Subcutaneous abdominal adipose tissue (tissue), 5 donors: ENCODE measurements at regions not wholly inside any gene's neighbourhood (a gene's known extent, or its start where the extent isn't known, plus 50 kb on each side); places are given as distances from the start of the nearest gene placed in this dataset.

Experiments
- H3K27ac ChIP-seq: one replicate; pipeline ENCODE4 v1.7.0; 2013; ENCODE audit warnings: low read depth, mild to moderate bottlenecking, inconsistent platforms, low read length, moderate library complexity
- H3K27me3 ChIP-seq, 5 donors: one replicate each; pipeline ENCODE4 v1.7.0; 2013; ENCODE audit warnings: low read length in 5 of 5, inconsistent platforms in 1 of 5; ENCODE audit not compliant: control insufficient read depth in 5 of 5, insufficient read depth in 4 of 5
- H3K36me3 ChIP-seq, 5 donors: one replicate each; pipeline ENCODE4 v1.7.0; 2013; ENCODE audit warnings: low read length in 5 of 5; ENCODE audit not compliant: control insufficient read depth in 5 of 5, insufficient read depth in 5 of 5
- H3K4me1 ChIP-seq, 5 donors: one replicate each; pipeline ENCODE4 v1.7.0; 2013; ENCODE audit warnings: low read length in 5 of 5, mild to moderate bottlenecking in 3 of 5, moderate library complexity in 1 of 5; ENCODE audit not compliant: control insufficient read depth in 5 of 5, insufficient read depth in 5 of 5
- H3K4me3 ChIP-seq, 5 donors: one replicate each; pipeline ENCODE4 v1.7.0; 2013; ENCODE audit warnings: low read length in 5 of 5, low read depth in 1 of 5
- H3K9ac ChIP-seq, 5 donors: one replicate each; pipeline ENCODE4 v1.7.0; 2013; ENCODE audit warnings: low read length in 5 of 5, mild to moderate bottlenecking in 4 of 5, moderate library complexity in 3 of 5
- H3K9me3 ChIP-seq, 5 donors: one replicate each; pipeline ENCODE4 v1.7.0; 2013; ENCODE audit warnings: low read length in 5 of 5; ENCODE audit not compliant: control insufficient read depth in 5 of 5
- donor health status: healthy.
- donor health status: healthy.
- donor health status: healthy.
- donor health status: healthy.
- donor health status: healthy.

DNA sequence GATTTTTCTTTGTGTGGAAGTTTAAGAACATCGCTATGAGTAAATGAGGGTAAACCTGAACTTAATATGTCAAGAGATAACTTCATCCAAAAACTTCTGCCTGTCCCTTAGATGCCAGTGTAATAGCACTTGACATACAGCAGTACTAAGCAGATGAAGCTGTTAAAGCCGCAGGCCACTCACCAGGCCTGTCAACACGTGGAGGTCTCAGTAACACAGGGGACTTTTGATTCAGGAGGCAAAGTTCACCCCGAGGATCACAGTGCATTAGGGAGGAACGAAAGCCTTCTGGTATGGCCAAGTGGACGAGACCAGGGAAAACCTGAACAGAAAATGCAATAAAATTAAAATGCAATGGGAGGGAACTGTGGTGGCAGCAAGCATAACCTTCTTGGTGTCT, 235.7 kb downstream of the CHD9NB start:
- Histone ChIP-seq H3K27me3 (no peaks in the 10 kb centered on the region), H3K27ac (no peak overlapping the region), H3K36me3 (no peaks in the 10 kb centered on the region)

GRCh38 chr16:52812678-52813556, 239.8 kb downstream of the CHD9NB start:
- H3K27ac ChIP-seq = peak overlapping the region; percentile 53
- H3K27me3 ChIP-seq = no peaks in the 10 kb centered on the region
- peaks cover 0 to 20% (median 9%) of the 10 kb centered on the region in 5 donors for H3K4me1 ChIP-seq
- H3K9me3 ChIP-seq = peaks cover 0 to 2% (median 0%) of the 10 kb centered on the region in 5 donors
- peak overlapping the region in 1 of 5 donors; percentile 2 for H3K4me3 ChIP-seq
- no peaks in the 10 kb centered on the region for H3K36me3 ChIP-seq
- no peak overlapping the region for H3K9ac ChIP-seq

More for the DNA sequence above, 235.7 kb downstream of the CHD9NB start:
- no peak overlapping the region for H3K9ac ChIP-seq
- peaks cover 0 to 16% (median 9%) of the 10 kb centered on the region in 5 donors for H3K4me1 ChIP-seq
- H3K9me3 ChIP-seq = no peaks in the 10 kb centered on the region
- H3K4me3 ChIP-seq = no peak overlapping the region

DNA sequence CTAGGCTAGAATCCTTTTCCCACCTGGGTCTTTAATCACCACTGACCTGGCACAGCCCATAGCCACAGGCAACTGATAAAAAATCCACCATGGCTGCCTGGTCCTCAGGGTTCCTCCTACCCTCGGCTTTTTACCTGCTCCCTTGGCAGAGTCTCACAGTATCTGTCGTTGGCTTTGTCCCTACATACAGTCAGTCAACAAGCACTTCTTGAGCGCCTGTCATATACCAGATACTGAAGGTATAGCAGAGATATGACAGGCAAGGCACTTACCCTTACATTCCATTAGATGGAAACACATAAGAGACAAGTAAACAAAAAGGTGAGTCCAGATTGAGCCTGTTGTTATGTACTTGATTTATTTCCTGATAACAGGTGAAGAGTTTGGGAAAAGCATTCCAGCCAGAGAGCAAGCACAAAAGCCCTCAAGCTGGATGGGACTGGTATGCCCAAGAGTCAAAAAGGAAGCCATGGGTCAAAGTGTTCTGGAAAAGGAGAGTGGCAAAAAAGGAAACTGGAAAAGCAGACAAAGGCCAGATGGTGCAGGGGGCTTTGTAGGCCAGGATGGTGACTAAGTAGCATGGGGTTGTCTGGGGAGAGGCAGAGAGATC, 247.0 kb downstream of the CHD9NB start:
- Histone ChIP-seq H3K27me3 (no peaks in the 10 kb centered on the region), H3K4me1 (no peaks in the 10 kb centered on the region), H3K9me3 (peaks cover 0 to 5% (median 0%) of the 10 kb centered on the region in 5 donors), H3K27ac (no peak overlapping the region), H3K4me3 (no peak overlapping the region), H3K36me3 (no peaks in the 10 kb centered on the region), H3K9ac (no peak overlapping the region)

GRCh38 chr16:52800432-52800831, 252.3 kb downstream of the CHD9NB start:
- H3K36me3 ChIP-seq = no peaks in the 10 kb centered on the region
- H3K9me3 ChIP-seq = no peaks in the 10 kb centered on the region
- no peak overlapping the region for H3K9ac ChIP-seq
- H3K4me1 ChIP-seq = no peaks in the 10 kb centered on the region
- no peak overlapping the region for H3K27ac ChIP-seq
- H3K4me3 ChIP-seq = no peak overlapping the region
- no peaks in the 10 kb centered on the region for H3K27me3 ChIP-seq

- Histone ChIP-seq H3K4me1 (no peaks in the 10 kb centered on the region), H3K9me3 (no peaks in the 10 kb centered on the region), H3K9ac (no peak overlapping the region), H3K36me3 (no peaks in the 10 kb centered on the region), H3K27me3 (no peaks in the 10 kb centered on the region), H3K27ac (no peak overlapping the region), H3K4me3 (no peak overlapping the region)
Observed at GRCh38 chr16:52799149-52799548, 252.2 kb upstream of the TOX3 start.

GRCh38 chr16:52787709-52788108, 240.8 kb upstream of the TOX3 start:
- no peak overlapping the region for H3K27ac ChIP-seq
- H3K27me3 ChIP-seq = no peaks in the 10 kb centered on the region
- no peaks in the 10 kb centered on the region for H3K9me3 ChIP-seq
- no peak overlapping the region for H3K4me3 ChIP-seq
- H3K4me1 ChIP-seq = no peaks in the 10 kb centered on the region
- no peaks in the 10 kb centered on the region for H3K36me3 ChIP-seq
- H3K9ac ChIP-seq = no peak overlapping the region

- no peaks in the 10 kb centered on the region for H3K9me3 ChIP-seq
- H3K27ac ChIP-seq = no peak overlapping the region
- peaks cover 0 to 2% (median 0%) of the 10 kb centered on the region in 5 donors for H3K27me3 ChIP-seq
- no peaks in the 10 kb centered on the region for H3K36me3 ChIP-seq
- no peak overlapping the region for H3K4me3 ChIP-seq
- H3K4me1 ChIP-seq = no peaks in the 10 kb centered on the region
- no peak overlapping the region for H3K9ac ChIP-seq
Observed at GRCh38 chr16:52786091-52786490, 239.1 kb upstream of the TOX3 start.

DNA sequence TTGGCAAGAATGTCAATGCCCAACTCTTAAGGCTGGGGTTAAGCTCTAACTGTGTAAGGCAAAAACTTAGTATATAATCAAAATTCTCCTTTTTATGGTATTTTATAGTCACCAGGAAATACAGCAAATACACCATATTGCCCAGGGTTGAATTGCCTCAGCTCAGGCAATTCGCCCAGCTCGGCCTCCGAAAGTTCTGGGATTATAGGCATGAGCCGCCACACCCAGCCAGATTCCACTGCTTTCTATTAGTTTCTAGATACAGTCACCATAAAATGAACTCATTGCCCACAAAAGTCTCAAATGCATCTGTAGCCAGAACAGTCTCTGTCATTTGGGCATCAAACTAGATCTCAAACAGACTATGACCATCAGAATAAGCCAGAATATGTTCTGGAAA, 238.7 kb upstream of the TOX3 start:
- no peaks in the 10 kb centered on the region for H3K36me3 ChIP-seq
- H3K27ac ChIP-seq = no peak overlapping the region
- H3K4me3 ChIP-seq = no peak overlapping the region
- H3K4me1 ChIP-seq = no peaks in the 10 kb centered on the region
- no peak overlapping the region for H3K9ac ChIP-seq
- peaks cover 0 to 2% (median 0%) of the 10 kb centered on the region in 5 donors for H3K27me3 ChIP-seq
- H3K9me3 ChIP-seq = no peaks in the 10 kb centered on the region

GRCh38 chr16:52783616-52784015, 236.7 kb upstream of the TOX3 start:
- Histone ChIP-seq H3K27ac (no peak overlapping the region), H3K9me3 (no peaks in the 10 kb centered on the region), H3K4me1 (no peaks in the 10 kb centered on the region), H3K36me3 (no peaks in the 10 kb centered on the region), H3K27me3 (peaks cover 0 to 2% (median 0%) of the 10 kb centered on the region in 5 donors), H3K4me3 (no peak overlapping the region), H3K9ac (no peak overlapping the region)

- peaks cover 0 to 2% (median 0%) of the 10 kb centered on the region in 5 donors for H3K27me3 ChIP-seq
- H3K9me3 ChIP-seq = no peaks in the 10 kb centered on the region
- no peak overlapping the region for H3K9ac ChIP-seq
- no peak overlapping the region for H3K4me3 ChIP-seq
- no peaks in the 10 kb centered on the region for H3K36me3 ChIP-seq
- no peak overlapping the region for H3K27ac ChIP-seq
- no peaks in the 10 kb centered on the region for H3K4me1 ChIP-seq
Observed at GRCh38 chr16:52781005-52781630, 234.2 kb upstream of the TOX3 start.
